Ascending aorta (tissue), 2 donors: ENCODE measurements at regions not wholly inside any gene's neighbourhood (a gene's known extent, or its start where the extent isn't known, plus 50 kb on each side); places are given as distances from the start of the nearest gene placed in this dataset.

Source experiments
- DNase-seq, 2 donors: peaks; one replicate each; pipeline ENCODE4 v3.0.0-alpha.2; 2019; ENCODE audit warnings: low spot score in 2 of 2
- H3K27ac ChIP-seq, 2 donors: fragments of 200-600 bp; sonication (generic); one replicate each; pipeline ENCODE4 v1.5.1; 2016 to 2017; ENCODE audit warnings: mild to moderate bottlenecking in 1 of 2
- H3K27me3 ChIP-seq: fragments of 200-600 bp; sonication (generic); one replicate; pipeline ENCODE4 v1.5.1; 2017
- H3K36me3 ChIP-seq, 2 donors: fragments of 200-600 bp; sonication (generic); one replicate each; pipeline ENCODE4 v1.5.1; 2016
- H3K4me1 ChIP-seq, 2 donors: fragments of 200-600 bp; sonication (generic); one replicate each; pipeline ENCODE4 v1.5.1; 2016 to 2017; ENCODE audit warnings: mild to moderate bottlenecking in 1 of 2
- H3K4me3 ChIP-seq, 2 donors: fragments of 200-600 bp; sonication (generic); one replicate each; pipeline ENCODE4 v1.5.1; 2016 to 2017; ENCODE audit warnings: mild to moderate bottlenecking in 1 of 2
- H3K9me3 ChIP-seq, 2 donors: fragments of 200-600 bp; sonication (generic); one replicate each; pipeline ENCODE4 v1.5.1; 2016
- intact Hi-C: fragments of 100-400 bp; cut with DNase I; formaldehyde crosslinking; loops from one replicate; pipeline ENCODE4 v1.15.1; 2023
- TF ChIP-seq, protein P1 (sequence below), 3 experiments: fragments of 200-600 bp in 2 of 3; fragments of 450-650 bp in 1 of 3; sonication (generic) in 2 of 3; IDR thresholded peaks; one replicate each; pipeline ENCODE4 v1.5.1; 2016 to 2019; ENCODE audit warnings: antibody characterized with exemption in 3 of 3, mild to moderate bottlenecking in 1 of 3, moderate library complexity in 1 of 3

- TF ChIP-seq, protein P1, sequence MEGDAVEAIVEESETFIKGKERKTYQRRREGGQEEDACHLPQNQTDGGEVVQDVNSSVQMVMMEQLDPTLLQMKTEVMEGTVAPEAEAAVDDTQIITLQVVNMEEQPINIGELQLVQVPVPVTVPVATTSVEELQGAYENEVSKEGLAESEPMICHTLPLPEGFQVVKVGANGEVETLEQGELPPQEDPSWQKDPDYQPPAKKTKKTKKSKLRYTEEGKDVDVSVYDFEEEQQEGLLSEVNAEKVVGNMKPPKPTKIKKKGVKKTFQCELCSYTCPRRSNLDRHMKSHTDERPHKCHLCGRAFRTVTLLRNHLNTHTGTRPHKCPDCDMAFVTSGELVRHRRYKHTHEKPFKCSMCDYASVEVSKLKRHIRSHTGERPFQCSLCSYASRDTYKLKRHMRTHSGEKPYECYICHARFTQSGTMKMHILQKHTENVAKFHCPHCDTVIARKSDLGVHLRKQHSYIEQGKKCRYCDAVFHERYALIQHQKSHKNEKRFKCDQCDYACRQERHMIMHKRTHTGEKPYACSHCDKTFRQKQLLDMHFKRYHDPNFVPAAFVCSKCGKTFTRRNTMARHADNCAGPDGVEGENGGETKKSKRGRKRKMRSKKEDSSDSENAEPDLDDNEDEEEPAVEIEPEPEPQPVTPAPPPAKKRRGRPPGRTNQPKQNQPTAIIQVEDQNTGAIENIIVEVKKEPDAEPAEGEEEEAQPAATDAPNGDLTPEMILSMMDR (IDR thresholded peaks at IDR 0.05) = no peak
- H3K36me3 ChIP-seq = no peaks in the 10 kb centered on the region
- H3K9me3 ChIP-seq = no peaks in the 10 kb centered on the region
- no peak overlapping the region for H3K4me3 ChIP-seq
- intact Hi-C loops = no loop called here
- H3K27ac ChIP-seq = no peak overlapping the region
- no peaks in the 10 kb centered on the region for H3K4me1 ChIP-seq
- no peak for DNase-seq
- no peaks in the 10 kb centered on the region for H3K27me3 ChIP-seq
Observed at GRCh38 chr4:154953691-154954090, 172.6 kb downstream of the RBM46 start.

DNA sequence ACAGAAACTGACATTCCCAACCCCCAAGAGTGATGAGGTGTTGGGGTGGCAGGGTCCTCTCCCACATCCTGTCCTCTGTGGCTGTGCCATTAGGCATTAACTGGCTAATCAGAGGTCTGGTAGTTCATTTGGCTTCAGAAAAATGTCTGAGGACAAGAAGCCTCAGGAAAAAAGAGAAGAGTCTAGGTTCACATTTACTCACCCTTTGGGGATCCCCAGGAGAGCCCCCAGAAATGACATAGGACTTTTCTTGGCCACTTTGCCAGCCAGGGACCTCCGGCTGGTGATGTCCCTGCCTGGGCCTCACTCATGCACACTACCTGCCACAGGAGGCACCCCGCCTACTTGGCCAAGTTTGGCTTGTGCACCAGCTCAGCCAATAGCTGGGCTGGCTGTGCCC is 173.0 kb downstream of the RBM46 start:
- TF ChIP-seq, protein P1 (IDR thresholded peaks at IDR 0.05) = no peak

DNA sequence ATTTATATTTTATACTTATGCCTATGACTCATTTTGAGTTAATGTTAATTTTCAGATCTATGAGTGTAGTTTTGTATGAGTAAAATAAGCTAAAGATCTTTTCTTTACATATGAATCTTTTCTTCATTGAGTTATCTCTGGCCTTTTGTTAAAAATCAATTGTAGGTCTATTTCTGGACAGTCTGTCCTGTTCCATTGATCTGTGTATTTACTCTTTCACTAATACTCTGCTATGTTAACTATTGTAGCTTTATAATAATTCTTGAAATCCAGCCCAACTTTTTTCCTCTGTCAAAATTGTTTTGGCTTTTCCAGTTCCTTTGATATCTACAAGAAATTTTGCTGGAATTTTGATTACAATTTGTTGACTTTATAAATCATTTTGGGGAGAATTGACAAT is 177.0 kb downstream of the RBM46 start:
- Histone ChIP-seq H3K4me3 (no peak overlapping the region), H3K4me1 (no peaks in the 10 kb centered on the region), H3K27ac (no peak overlapping the region), H3K36me3 (no peaks in the 10 kb centered on the region), H3K27me3 (no peaks in the 10 kb centered on the region), H3K9me3 (no peaks in the 10 kb centered on the region)
- intact Hi-C loops = no loop called here
- TF ChIP-seq, protein P1 (IDR thresholded peaks at IDR 0.05) = no peak
- DNase-seq = no peak

More for the DNA sequence above, 173.0 kb downstream of the RBM46 start:
- Histone ChIP-seq H3K4me3 (no peak overlapping the region), H3K36me3 (no peaks in the 10 kb centered on the region), H3K4me1 (no peaks in the 10 kb centered on the region), H3K27ac (no peak overlapping the region), H3K9me3 (no peaks in the 10 kb centered on the region), H3K27me3 (no peaks in the 10 kb centered on the region)
- intact Hi-C loops = no loop called here
- DNase-seq = no peak

GRCh38 chr4:154958621-154959358 is 177.7 kb downstream of the RBM46 start:
- no peak for DNase-seq
- TF ChIP-seq, protein P1 (IDR thresholded peaks at IDR 0.05) = no peak
- intact Hi-C loops = no loop called here
- peaks cover 0 to under 1% of the 10 kb centered on the region in 2 donors for H3K9me3 ChIP-seq
- no peaks in the 10 kb centered on the region for H3K36me3 ChIP-seq
- no peaks in the 10 kb centered on the region for H3K27me3 ChIP-seq
- no peak overlapping the region for H3K4me3 ChIP-seq
- no peaks in the 10 kb centered on the region for H3K4me1 ChIP-seq
- H3K27ac ChIP-seq = no peak overlapping the region

DNA sequence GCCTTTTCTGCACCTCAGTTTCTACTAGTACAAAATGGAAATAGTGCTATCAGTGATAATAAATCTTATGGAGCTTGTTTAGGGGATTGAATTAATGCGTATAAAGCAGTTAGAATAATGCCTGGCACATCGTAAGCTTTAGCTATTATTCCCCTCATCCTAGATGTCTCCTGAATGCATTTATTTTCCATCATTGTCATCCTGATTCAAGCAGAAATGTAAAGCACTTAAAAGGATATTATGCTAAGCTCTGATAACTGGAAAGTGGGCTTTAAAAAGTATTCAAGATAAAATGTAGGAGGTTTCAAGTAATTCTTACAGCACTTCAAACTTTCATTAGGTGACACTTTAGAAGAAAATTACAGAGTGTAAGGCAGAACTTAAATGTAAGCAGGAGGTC is 178.7 kb downstream of the RBM46 start:
- intact Hi-C loops = no loop called here
- H3K9me3 ChIP-seq = peaks cover 0 to 2% of the 10 kb centered on the region in 2 donors
- no peak for DNase-seq
- no peak overlapping the region for H3K4me3 ChIP-seq
- TF ChIP-seq, protein P1 (IDR thresholded peaks at IDR 0.05) = no peak
- H3K27me3 ChIP-seq = no peaks in the 10 kb centered on the region
- H3K27ac ChIP-seq = no peak overlapping the region
- no peaks in the 10 kb centered on the region for H3K4me1 ChIP-seq
- H3K36me3 ChIP-seq = no peaks in the 10 kb centered on the region
